B cell (primary cell): ENCODE measurements at regions not wholly inside any gene's neighbourhood (a gene's known extent, or its start where the extent isn't known, plus 50 kb on each side); places are given as distances from the start of the nearest gene placed in this dataset.

Source experiments
- EZH2 ChIP-seq: IDR thresholded peaks from 2 replicates; pipeline ENCODE4 v1.6.1; 2012; ENCODE audit warnings: borderline replicate concordance, low read depth, mild to moderate bottlenecking, moderate library complexity, low read length; ENCODE audit not compliant: insufficient read depth, poor library complexity, severe bottlenecking
- TF ChIP-seq, protein P1 (sequence below): fragments of 200-600 bp; IDR thresholded peaks from one replicate; pipeline ENCODE4 v1.8.0; 2022; ENCODE audit warnings: antibody characterized with exemption, mild to moderate bottlenecking

- TF ChIP-seq, protein P1, sequence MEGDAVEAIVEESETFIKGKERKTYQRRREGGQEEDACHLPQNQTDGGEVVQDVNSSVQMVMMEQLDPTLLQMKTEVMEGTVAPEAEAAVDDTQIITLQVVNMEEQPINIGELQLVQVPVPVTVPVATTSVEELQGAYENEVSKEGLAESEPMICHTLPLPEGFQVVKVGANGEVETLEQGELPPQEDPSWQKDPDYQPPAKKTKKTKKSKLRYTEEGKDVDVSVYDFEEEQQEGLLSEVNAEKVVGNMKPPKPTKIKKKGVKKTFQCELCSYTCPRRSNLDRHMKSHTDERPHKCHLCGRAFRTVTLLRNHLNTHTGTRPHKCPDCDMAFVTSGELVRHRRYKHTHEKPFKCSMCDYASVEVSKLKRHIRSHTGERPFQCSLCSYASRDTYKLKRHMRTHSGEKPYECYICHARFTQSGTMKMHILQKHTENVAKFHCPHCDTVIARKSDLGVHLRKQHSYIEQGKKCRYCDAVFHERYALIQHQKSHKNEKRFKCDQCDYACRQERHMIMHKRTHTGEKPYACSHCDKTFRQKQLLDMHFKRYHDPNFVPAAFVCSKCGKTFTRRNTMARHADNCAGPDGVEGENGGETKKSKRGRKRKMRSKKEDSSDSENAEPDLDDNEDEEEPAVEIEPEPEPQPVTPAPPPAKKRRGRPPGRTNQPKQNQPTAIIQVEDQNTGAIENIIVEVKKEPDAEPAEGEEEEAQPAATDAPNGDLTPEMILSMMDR, result no peak
- no peak for TF ChIP-seq EZH2
These were observed 474.2 kb upstream of the SULF2 start for GRCh38 chr20:48259456-48259855.
